GM21390 (cell line): ENCODE measurements at regions not wholly inside any gene's neighbourhood (a gene's known extent, or its start where the extent isn't known, plus 50 kb on each side); places are given as distances from the start of the nearest gene placed in this dataset.

Experiments
- ATAC-seq: cut with Tn5 transposase; IDR thresholded peaks from one replicate; pipeline ENCODE4 v1.9.1; 2021; ENCODE audit not compliant: unreplicated experiment

DNA sequence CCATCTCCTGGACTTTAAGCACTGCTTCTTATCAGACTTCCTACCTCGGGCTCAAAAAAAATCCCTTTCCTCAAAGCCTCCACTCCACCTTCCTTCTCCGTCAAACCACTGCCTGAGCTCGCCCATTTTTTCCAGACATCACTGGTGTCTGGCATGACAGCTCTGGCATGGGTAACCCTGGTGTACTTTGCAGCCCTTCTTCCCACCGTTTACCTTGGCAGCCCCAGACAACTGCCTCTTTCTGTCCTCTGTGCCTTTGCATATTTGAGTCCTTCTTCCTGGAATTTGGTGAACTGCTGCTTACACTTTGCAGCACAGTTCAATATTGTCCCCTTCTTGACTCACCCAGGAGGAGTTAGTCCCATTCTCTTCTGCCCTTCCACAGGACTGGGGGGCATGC, 144.6 kb upstream of the TBX20 start:
- ATAC-seq, result no peak

DNA sequence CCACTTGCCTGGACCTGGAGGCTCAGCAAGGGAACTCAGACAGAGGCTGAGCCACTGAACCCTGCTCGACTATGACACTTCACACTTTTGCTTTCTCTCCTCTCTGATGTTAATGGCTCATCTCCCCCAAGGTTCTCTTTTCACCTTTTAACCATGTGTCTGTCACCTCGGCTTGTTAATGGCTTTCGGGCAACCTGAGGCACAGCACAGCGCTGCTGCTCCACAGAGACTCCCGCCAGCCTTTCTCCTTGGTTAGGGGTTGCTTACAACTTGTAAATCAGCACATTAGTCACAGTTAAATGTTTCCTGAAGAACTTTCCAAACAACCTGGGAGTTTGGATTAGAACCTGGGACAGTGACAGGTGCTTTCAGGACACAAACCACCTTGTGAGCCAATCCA, 136.2 kb upstream of the TBX20 start:
- ATAC-seq, result no peak

DNA sequence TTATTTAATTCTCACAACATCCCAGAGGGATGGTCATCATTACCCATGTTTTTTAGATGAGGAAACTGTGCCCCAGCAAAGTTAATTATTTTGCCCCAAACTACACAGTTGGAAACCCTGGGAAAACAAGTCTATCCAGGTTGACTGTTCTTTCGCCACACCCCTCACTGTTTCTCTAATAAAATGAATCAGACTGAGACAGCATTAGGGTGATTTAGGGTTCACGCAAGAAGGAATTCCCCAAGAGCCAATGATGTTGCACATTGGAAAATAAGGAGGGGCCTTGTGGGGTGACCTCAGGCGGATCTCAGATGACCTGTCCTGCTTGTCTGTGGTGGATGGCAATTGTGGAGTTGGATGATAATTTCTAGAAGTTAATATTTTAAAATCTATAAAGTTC, 135.7 kb upstream of the TBX20 start:
- no peak for ATAC-seq

DNA sequence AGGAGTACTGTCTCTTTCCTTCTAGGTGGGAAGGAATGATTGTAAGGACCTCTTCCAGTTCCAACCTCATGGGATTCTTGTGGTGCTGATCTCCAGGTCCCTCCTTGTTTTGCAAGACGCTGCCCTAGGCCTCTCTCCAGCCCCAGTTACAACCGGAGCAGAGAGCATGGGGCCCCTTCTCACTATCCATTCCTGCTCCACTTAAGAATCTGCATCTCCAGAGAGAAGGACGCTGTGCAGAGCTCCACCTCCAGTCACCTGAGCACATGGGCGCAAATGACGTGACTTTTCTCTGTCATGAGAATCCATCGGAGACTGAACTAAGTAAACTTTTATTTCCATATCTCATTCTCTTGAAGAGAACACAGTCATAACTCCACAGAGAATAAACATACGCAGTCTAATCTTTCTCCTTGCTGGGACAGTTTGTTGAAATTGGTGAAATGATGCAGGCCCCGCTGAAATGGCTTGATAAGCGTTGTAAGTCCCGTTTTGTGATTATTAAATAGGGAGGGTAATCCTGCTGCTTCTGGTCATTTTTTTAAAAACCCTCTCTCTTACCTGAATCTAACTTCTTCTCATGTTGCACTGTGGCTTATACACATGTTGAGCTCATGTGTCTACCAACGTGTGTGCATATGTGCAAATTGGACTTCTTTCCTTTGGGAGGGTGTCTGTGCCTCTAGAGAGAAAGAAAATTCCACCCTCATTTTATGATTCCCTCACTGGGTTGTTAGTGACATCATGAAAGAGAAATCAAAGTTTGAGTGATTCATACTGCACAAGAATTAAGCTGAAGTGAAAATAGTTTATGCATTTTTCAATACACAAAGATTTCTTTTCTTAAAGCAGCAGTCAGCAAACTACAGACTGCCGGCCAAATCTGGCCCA, 133.2 kb upstream of the TBX20 start:
- no peak for ATAC-seq

DNA sequence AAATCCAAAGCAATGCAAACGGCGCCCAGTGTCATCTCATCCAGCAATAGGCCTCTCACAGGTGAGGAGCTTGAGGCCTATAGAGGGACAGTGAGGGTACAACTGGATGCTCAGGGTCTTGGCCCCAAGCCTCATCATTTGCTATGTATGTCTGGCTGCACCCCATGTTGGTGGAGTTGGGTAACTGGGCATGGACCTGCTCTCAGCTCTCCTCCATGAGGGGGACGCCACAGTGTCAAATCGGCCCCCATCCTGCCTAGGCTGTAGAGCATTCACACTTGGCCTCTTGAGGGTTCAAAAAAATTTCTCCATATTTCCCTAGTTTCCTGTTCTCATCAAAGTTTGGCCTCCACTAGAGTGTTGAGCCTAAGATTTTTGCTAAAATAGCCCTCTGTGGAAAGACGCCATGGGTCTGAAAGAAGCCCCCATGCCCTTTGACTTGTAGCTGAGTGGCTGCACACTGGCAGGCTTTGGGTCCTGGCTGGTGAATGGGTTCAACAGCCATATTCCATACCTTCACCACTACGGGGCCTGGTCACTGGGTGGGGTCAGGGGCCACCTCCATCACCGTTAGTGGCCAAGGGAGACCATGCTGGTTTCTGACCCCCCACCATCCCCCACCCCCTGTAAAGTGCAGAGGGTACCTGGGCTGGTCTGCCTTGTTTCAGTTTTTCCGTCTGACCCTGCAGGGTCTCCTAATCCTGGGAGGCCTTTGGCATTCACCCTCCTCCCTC, 132.3 kb upstream of the TBX20 start:
- ATAC-seq, result no peak

DNA sequence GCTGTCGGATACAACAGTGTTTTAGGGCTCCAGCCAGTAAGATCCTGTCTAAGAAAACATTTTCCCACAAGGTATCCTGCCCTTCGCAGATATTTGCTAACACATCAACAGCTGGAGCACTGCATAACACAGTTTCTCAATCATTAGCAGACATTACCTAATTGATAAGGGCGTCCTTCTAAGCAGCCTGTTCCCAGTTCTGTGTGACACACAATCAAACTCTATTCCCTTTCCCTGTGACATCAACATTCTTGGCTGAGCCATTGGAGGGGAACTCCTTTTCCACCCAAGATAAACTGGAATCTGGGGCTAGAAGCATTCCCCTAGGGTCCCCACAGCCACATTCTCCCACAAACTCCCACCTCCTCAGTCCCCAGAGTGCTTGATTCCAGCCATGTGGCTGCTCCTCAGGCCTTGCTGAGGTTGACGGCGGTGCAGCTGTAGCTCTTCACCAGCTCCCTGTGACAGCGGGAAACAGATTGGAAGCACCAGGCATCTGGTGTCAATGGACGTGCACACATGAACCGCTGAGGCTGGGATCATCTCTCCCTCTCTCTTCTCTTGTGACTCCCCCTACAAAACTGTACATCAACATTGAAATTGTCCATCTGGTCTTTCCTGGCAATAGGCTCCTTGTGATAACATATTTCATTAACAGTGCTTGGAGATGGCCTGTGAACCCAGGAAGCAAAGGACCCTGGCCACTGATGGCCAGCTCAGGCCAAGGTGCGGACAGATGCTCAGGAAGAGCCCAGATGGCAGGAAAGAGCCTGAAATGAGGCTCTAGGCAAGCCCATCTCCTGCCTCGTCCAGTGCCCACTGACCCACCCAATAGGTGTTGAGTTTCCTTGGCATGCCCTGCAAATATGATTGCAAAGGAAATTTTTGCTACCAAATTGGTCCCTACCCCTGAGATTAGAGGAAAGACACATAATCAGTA, 131.1 kb upstream of the TBX20 start:
- ATAC-seq, result no peak

DNA sequence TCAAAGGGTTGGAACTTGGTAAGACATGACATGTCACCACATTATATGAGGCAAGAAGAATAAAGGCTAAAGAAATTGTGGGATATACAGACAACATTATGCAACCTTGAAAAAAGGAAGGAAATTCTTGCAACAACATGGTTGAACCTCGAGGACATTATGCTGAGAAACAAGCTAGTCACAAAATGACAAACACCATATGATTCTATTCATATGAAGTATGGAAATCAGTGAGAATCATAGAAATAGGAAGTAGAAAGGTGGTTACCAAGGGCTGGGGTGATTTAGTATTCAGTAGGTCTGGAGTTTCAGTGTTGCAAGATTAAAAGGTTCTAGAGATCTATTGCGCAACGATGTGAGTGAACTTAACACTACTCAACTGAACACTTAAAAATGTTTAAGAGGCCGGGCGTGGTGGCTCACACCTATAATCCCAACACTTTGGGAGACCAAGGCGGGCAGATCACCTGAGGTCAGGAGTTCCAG, 126.9 kb upstream of the TBX20 start:
- ATAC-seq, result no peak

DNA sequence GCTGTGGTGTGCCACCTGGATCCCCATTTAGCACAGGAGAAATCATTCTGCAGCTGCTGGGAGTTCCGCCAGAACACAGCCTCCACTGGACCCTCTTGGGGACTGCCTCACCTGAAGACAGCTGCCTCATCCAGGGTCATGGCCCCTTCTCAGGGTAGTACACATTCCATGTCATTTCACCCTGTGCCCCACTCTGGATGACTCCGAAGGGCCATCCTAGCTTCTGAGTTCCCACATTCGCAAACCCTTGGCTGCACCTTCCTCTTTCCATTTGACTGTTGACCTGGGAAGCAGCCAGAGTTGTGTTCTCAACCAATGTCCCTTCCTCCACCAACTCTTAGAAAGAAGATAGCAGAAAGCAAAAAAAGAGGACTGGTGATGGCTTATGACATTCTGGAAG, 125.6 kb upstream of the TBX20 start:
- no peak for ATAC-seq

DNA sequence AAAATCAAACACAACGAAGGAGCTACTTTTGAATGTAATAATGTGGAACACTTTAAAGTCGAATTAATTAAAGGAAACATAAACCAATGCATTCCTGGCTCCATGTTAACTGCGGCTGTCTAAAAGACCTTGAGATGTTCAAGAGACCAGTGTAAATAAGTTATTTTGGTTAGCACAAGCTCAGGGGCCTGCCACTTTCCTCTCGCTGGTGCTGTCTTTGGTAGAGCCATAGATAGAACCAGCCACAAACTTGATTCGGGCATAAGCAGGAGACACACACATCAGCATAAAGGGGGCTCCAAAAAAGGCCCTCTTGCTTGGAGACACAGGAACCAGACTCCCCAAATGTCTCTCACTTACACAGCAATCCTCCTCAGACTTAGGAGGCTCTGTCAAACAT, 121.6 kb upstream of the TBX20 start:
- no peak for ATAC-seq

DNA sequence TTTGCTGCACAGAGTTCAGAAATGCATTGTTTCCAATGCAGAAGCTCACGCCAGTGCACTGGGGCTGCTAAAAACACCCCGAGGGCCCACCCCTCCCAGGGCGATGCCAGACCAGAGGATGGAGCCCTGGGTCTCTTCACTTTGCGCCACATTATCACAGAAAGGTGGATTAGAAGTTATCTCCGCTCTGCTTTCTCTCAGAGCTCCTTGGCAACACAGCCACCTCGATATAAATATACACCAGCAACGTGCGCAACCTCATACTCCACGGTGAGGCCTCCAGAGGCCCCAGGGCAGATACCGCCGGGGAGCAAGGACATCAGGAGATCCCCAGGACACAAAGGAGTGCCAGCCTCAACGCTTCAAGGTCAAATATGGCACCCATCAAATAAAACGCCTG, 121.0 kb upstream of the TBX20 start:
- ATAC-seq, result no peak

DNA sequence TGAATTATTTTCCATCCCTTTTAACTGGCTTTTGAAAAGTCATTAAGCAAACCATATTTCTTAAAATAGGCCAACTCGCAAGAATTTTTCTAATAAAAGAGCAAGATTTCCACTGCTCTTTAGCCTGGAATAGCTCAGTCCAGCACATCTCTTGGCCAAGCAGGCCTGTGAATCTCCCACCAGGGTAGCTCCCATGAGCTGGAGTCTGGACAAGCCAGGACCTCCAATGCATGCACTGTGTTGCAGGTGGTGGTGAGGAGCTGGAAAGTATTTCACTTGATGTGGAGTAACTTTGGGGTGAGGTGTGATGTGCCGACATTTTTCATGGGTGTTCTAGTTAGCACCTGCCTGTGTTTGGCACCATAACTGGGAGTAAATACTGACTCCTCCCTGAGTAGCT, 117.3 kb upstream of the TBX20 start:
- no peak for ATAC-seq

DNA sequence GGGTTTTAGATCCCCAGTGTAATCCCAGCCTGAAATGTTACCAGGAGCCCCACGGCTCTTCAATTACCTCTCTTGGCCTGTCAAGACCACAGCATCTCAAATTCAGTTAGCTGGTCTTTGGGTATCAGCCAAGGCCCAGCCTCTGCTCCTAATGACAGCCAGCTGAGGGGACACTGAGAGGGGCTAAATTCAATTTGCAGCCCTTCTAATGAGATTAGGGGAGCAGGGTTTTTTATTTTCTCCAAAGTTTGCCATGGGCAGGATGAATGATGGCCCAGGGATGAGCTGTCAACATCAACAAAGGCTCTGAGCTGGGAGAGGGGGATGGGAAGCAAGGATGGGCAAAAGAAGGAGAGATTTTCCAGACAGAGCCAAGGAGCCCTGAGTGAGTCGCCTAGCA, 116.8 kb upstream of the TBX20 start:
- no peak for ATAC-seq

DNA sequence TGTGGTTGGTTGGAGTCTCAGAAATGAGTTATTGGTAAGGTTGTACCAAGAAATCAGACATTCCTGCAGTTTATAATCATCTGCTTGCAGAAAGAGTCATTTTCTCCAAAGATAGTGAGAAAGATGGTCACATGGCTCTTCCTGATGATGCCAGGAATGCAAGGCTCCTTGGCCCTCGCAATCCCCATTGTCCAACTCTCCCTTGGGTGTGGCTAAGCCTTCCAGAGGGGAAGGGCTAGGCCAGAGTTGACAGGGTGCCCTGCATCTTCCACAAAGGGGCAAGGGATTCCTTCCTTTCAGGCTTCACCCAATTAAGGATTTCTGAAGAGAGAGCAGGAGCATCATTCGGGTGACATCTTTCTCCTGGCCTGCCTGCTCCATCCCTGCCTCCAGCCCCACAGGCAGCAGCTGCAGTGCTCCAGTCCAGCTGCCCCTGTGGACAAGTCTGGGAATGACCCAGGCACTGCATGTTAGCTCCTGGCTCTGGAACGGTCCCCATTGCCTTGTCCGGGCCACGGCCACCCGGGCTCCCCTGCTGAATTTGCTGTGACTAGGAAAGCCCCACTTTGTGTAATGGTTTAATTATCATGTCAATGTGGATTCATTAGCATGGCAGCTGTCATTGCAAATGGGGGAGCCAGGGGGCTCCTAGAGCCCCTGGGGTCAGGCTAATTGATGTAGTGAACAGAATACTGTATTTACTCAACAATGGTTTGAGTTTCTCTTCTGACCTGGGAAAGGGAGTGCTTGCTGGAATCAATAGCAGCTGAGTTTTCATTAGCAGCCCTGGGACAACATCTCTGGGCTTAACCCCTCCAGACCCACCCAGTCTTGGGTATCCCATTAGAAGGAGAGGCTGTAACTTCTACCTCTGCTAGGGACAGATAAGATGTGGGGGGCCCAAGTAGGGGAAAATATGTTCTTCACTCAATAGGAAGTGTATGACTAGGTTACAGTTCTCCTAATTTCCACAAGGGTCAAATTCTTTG, 112.6 kb upstream of the TBX20 start:
- no peak for ATAC-seq

DNA sequence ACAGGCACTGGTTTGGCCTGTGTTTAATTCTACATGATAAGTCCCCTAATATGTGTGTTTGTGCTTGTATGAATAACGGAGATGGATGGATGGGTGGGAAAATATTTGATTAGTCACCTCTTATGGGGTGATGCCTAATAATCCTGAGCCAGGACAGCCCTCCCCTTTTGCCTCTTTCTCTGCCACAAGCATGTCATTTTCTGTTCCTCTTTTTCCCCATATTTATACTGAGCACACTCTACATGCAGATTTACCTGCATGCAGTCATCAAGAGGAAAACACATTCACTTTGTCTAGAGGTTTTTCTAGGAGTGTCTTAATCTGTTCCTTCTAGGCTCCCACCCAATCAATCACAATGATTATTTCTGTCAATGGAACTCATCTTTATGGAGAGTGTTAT, 111.6 kb upstream of the TBX20 start:
- peak; percentile 73 for ATAC-seq

DNA sequence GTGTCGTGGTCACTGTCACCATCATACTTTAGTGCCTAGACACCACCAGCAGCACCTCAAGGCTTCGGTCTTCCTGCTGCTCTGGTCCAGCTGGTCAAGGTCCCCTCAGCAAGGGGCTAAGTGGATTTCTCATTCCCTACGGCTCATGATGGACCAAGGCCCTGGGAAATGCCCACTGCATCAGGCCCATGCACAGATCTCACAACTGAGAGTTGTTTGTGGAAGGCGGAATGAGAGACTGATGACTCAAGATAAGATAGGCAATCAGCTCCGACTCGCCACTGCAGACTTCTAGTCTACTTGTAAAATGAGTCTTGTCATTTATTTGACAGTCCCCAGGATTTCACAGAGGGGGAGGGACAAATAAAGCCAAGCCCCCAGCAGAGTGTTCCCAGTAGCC, 108.4 kb upstream of the TBX20 start:
- no peak for ATAC-seq

DNA sequence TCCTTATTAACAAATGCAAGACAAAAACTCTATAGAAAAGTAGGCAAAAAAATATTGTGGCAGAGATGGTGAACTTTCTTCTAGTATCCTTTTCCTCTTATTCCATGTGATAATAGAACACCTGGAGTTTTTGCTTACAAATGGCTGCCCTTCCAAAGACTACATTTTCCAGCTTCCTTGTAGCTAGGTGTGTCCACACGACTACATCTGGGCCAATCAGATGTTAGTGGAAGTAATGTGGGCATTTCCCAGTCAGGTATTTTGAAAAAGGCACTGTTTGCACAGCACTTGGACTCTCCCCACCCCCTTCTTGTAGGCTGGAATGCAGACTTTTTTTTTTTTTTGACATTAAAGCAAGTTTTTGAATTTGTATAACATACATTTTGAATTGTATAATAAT, 105.5 kb upstream of the TBX20 start:
- no peak for ATAC-seq

DNA sequence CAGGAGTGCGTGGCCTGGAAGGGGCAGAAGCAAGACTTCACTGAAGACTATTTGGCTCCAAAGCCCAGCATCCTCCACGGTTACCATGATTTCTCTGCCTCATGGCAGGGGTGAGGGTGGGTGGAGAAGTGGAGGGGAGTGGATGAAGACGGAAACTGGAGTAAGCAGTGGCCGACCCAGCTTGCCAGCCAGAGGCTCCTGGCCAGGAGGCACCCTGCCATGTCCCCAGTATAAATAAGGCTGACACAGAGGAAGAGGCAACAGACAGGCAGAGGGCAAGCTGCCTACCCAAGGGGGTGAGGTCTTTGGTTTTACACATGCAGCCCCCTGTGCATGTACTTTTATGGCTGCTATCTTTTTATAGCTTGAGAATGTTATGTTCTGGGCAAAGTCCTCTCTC, 102.6 kb upstream of the TBX20 start:
- no peak for ATAC-seq

DNA sequence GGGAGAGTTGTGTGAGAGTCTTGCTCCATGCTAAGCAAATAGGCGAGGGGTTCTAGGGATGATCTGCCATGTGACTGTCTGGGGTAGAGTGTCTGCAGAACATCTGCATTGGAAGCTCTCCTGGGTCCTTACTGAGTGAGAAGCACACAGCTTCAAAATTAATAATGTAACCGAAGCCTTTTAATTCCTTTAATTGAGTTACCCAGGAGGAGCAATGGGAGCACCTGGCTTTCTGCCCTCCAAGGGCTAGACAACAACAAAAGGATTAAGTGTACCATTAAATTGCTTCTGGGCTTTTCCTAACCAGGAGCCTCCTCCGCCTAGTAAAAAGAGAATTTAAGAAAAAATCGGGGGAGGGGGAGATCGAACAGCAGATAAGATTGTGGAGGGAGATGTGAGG, 102.0 kb upstream of the TBX20 start:
- ATAC-seq, result no peak

DNA sequence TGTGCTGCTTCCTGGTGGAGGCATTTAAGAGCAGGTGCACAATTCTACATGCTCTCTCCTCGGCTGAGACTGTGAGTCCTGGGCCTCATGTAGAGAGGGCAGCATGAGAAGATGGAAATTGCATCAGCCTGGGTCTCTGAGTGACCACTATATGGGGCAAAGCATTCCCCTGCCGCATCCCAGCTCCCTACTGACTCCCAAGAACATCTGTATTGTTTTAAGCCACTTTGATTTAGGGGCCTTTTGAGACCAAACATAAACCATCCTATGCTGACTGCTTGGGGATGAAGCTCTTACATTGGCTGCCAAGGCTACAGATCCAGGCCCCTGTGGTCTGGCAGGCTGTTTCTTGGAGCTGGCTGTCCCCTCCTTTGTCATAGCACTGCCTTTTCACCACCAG, 101.3 kb upstream of the TBX20 start:
- ATAC-seq, result no peak

DNA sequence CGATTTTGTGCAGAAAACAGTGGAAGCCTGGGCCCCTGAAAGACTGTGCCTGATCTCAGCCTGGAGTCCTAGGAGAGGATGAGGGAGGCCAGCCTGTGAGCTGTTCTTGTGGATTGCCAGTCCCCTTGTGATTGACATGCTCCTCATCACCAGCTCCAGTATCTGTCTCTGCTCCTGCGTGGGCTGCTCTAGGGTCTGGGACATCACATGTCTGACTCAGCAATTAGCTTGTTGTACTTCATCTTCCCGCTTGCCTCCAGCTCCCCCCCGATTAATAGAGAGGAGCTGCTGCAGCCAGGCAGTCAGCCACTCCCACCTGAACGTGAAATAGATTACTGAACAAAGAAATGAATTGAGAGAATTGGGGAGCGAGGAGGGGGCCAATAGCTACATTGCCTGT, 99.6 kb upstream of the TBX20 start:
- ATAC-seq, result no peak
